ENCODE measurements at regions not wholly inside any gene's neighbourhood (a gene's known extent, or its start where the extent isn't known, plus 50 kb on each side); places are given as distances from the start of the nearest gene placed in this dataset.

- no peak for DNase-seq
- Histone ChIP-seq H3K4me3 (ENCODE audit: low read length) (no peak overlapping the region), H3K36me3 (ENCODE audit: control insufficient read depth, insufficient read depth, low read length) (no peaks in the 10 kb centered on the region), H3K27ac (ENCODE audit: low read length) (no peak overlapping the region), H3K27me3 (ENCODE audit: control insufficient read depth, insufficient read depth, low read length) (no peaks in the 10 kb centered on the region), H3K9me3 (ENCODE audit: control insufficient read depth, low read depth, low read length) (peaks cover 2% of the 10 kb centered on the region), H3K4me1 (ENCODE audit: control insufficient read depth, insufficient read depth, low read length) (peaks cover 2% of the 10 kb centered on the region)
- no CpG with 5 or more reads among the region's 9 CpGs for WGBS (ENCODE audit: insufficient coverage, low lambda C conversion rate)
Measured at GRCh38 chr14:89531661-89532335, 114.8 kb upstream of the FOXN3 start.

GRCh38 chr14:89524990-89525667 is 108.1 kb upstream of the FOXN3 start:
- no peak for DNase-seq
- Histone ChIP-seq H3K27me3 (ENCODE audit: control insufficient read depth, insufficient read depth, low read length) (no peaks in the 10 kb centered on the region), H3K4me3 (ENCODE audit: low read length) (no peak overlapping the region), H3K36me3 (ENCODE audit: control insufficient read depth, insufficient read depth, low read length) (no peaks in the 10 kb centered on the region), H3K4me1 (ENCODE audit: control insufficient read depth, insufficient read depth, low read length) (no peaks in the 10 kb centered on the region), H3K9me3 (ENCODE audit: control insufficient read depth, low read depth, low read length) (peaks cover 4% of the 10 kb centered on the region), H3K27ac (ENCODE audit: low read length) (no peak overlapping the region)
- WGBS (ENCODE audit: insufficient coverage, low lambda C conversion rate), result no CpG with 5 or more reads among the region's 4 CpGs

GRCh38 chr14:89524412-89524811 is 107.4 kb upstream of the FOXN3 start:
- DNase-seq, result no peak
- peaks cover 4% of the 10 kb centered on the region for H3K9me3 ChIP-seq (ENCODE audit: control insufficient read depth, low read depth, low read length)
- no peaks in the 10 kb centered on the region for H3K4me1 ChIP-seq (ENCODE audit: control insufficient read depth, insufficient read depth, low read length)
- no peak overlapping the region for H3K4me3 ChIP-seq (ENCODE audit: low read length)
- no peaks in the 10 kb centered on the region for H3K27me3 ChIP-seq (ENCODE audit: control insufficient read depth, insufficient read depth, low read length)
- no peak overlapping the region for H3K27ac ChIP-seq (ENCODE audit: low read length)
- peaks cover under 1% of the 10 kb centered on the region for H3K36me3 ChIP-seq (ENCODE audit: control insufficient read depth, insufficient read depth, low read length)

- DNase-seq, result no peak
- peaks cover 3% of the 10 kb centered on the region for H3K9me3 ChIP-seq (ENCODE audit: control insufficient read depth, low read depth, low read length)
- H3K36me3 ChIP-seq (ENCODE audit: control insufficient read depth, insufficient read depth, low read length), result peaks cover 3% of the 10 kb centered on the region
- no peaks in the 10 kb centered on the region for H3K4me1 ChIP-seq (ENCODE audit: control insufficient read depth, insufficient read depth, low read length)
- no peak overlapping the region for H3K27ac ChIP-seq (ENCODE audit: low read length)
- H3K4me3 ChIP-seq (ENCODE audit: low read length), result no peak overlapping the region
- no peaks in the 10 kb centered on the region for H3K27me3 ChIP-seq (ENCODE audit: control insufficient read depth, insufficient read depth, low read length)
Measured at GRCh38 chr14:89521988-89522387, 105.0 kb upstream of the FOXN3 start.

GRCh38 chr14:89519040-89519439 is 102.0 kb upstream of the FOXN3 start:
- H3K27me3 ChIP-seq (ENCODE audit: control insufficient read depth, insufficient read depth, low read length), result no peaks in the 10 kb centered on the region
- DNase-seq, result no peak
- peaks cover 5% of the 10 kb centered on the region for H3K4me1 ChIP-seq (ENCODE audit: control insufficient read depth, insufficient read depth, low read length)
- H3K27ac ChIP-seq (ENCODE audit: low read length), result no peak overlapping the region
- no peak overlapping the region for H3K4me3 ChIP-seq (ENCODE audit: low read length)
- 100% methylated on average over 1 of the region's 10 CpGs for WGBS (ENCODE audit: insufficient coverage, low lambda C conversion rate)
- no peaks in the 10 kb centered on the region for H3K9me3 ChIP-seq (ENCODE audit: control insufficient read depth, low read depth, low read length)
- peaks cover 3% of the 10 kb centered on the region for H3K36me3 ChIP-seq (ENCODE audit: control insufficient read depth, insufficient read depth, low read length)

- WGBS (ENCODE audit: insufficient coverage, low lambda C conversion rate), result 58% methylated on average over 2 of the region's 5 CpGs
- no peak for DNase-seq
- Histone ChIP-seq H3K9me3 (ENCODE audit: control insufficient read depth, low read depth, low read length) (no peaks in the 10 kb centered on the region), H3K4me1 (ENCODE audit: control insufficient read depth, insufficient read depth, low read length) (peaks cover 5% of the 10 kb centered on the region), H3K27me3 (ENCODE audit: control insufficient read depth, insufficient read depth, low read length) (no peaks in the 10 kb centered on the region), H3K27ac (ENCODE audit: low read length) (no peak overlapping the region), H3K36me3 (ENCODE audit: control insufficient read depth, insufficient read depth, low read length) (peaks cover 3% of the 10 kb centered on the region), H3K4me3 (ENCODE audit: low read length) (no peak overlapping the region)
Measured at GRCh38 chr14:89516173-89516572, 99.1 kb upstream of the FOXN3 start.

GRCh38 chr14:89514601-89515000 is 97.6 kb upstream of the FOXN3 start:
- Histone ChIP-seq H3K36me3 (ENCODE audit: control insufficient read depth, insufficient read depth, low read length) (peaks cover 3% of the 10 kb centered on the region), H3K27ac (ENCODE audit: low read length) (no peak overlapping the region), H3K9me3 (ENCODE audit: control insufficient read depth, low read depth, low read length) (no peaks in the 10 kb centered on the region), H3K4me3 (ENCODE audit: low read length) (no peak overlapping the region), H3K27me3 (ENCODE audit: control insufficient read depth, insufficient read depth, low read length) (no peaks in the 10 kb centered on the region), H3K4me1 (ENCODE audit: control insufficient read depth, insufficient read depth, low read length) (peaks cover 5% of the 10 kb centered on the region)
- WGBS (ENCODE audit: insufficient coverage, low lambda C conversion rate), result no CpG with 5 or more reads among the region's 11 CpGs
- no peak for DNase-seq

- no peak for DNase-seq
- H3K36me3 ChIP-seq (ENCODE audit: control insufficient read depth, insufficient read depth, low read length), result no peaks in the 10 kb centered on the region
- H3K9me3 ChIP-seq (ENCODE audit: control insufficient read depth, low read depth, low read length), result no peaks in the 10 kb centered on the region
- H3K4me1 ChIP-seq (ENCODE audit: control insufficient read depth, insufficient read depth, low read length), result no peaks in the 10 kb centered on the region
- H3K4me3 ChIP-seq (ENCODE audit: low read length), result no peak overlapping the region
- no peak overlapping the region for H3K27ac ChIP-seq (ENCODE audit: low read length)
- H3K27me3 ChIP-seq (ENCODE audit: control insufficient read depth, insufficient read depth, low read length), result no peaks in the 10 kb centered on the region
- WGBS (ENCODE audit: insufficient coverage, low lambda C conversion rate), result no CpG with 5 or more reads among the region's 3 CpGs
Measured at GRCh38 chr14:89509891-89510290, 92.9 kb upstream of the FOXN3 start.

- Histone ChIP-seq H3K4me1 (ENCODE audit: control insufficient read depth, insufficient read depth, low read length) (no peaks in the 10 kb centered on the region), H3K36me3 (ENCODE audit: control insufficient read depth, insufficient read depth, low read length) (no peaks in the 10 kb centered on the region), H3K9me3 (ENCODE audit: control insufficient read depth, low read depth, low read length) (no peaks in the 10 kb centered on the region), H3K4me3 (ENCODE audit: low read length) (no peak overlapping the region), H3K27ac (ENCODE audit: low read length) (no peak overlapping the region), H3K27me3 (ENCODE audit: control insufficient read depth, insufficient read depth, low read length) (no peaks in the 10 kb centered on the region)
- no peak for DNase-seq
- no CpG with 5 or more reads among the region's 3 CpGs for WGBS (ENCODE audit: insufficient coverage, low lambda C conversion rate)
Measured at GRCh38 chr14:89508863-89509262, 91.8 kb upstream of the FOXN3 start.

GRCh38 chr14:89507926-89508460 is 91.0 kb upstream of the FOXN3 start:
- Histone ChIP-seq H3K27ac (ENCODE audit: low read length) (no peak overlapping the region), H3K9me3 (ENCODE audit: control insufficient read depth, low read depth, low read length) (no peaks in the 10 kb centered on the region), H3K4me1 (ENCODE audit: control insufficient read depth, insufficient read depth, low read length) (no peaks in the 10 kb centered on the region), H3K4me3 (ENCODE audit: low read length) (no peak overlapping the region), H3K27me3 (ENCODE audit: control insufficient read depth, insufficient read depth, low read length) (no peaks in the 10 kb centered on the region), H3K36me3 (ENCODE audit: control insufficient read depth, insufficient read depth, low read length) (no peaks in the 10 kb centered on the region)
- no CpG with 5 or more reads among the region's 7 CpGs for WGBS (ENCODE audit: insufficient coverage, low lambda C conversion rate)
- no peak for DNase-seq

GRCh38 chr14:89507521-89507920 is 90.5 kb upstream of the FOXN3 start:
- Histone ChIP-seq H3K27me3 (ENCODE audit: control insufficient read depth, insufficient read depth, low read length) (no peaks in the 10 kb centered on the region), H3K4me1 (ENCODE audit: control insufficient read depth, insufficient read depth, low read length) (no peaks in the 10 kb centered on the region), H3K9me3 (ENCODE audit: control insufficient read depth, low read depth, low read length) (no peaks in the 10 kb centered on the region), H3K4me3 (ENCODE audit: low read length) (no peak overlapping the region), H3K36me3 (ENCODE audit: control insufficient read depth, insufficient read depth, low read length) (no peaks in the 10 kb centered on the region), H3K27ac (ENCODE audit: low read length) (no peak overlapping the region)
- no peak for DNase-seq
- WGBS (ENCODE audit: insufficient coverage, low lambda C conversion rate), result 40% methylated on average over 1 of the region's 1 CpG

Measured in large intestine (tissue), 3 donors.